ENCODE measurements at regions not wholly inside any gene's neighbourhood (a gene's known extent, or its start where the extent isn't known, plus 50 kb on each side); places are given as distances from the start of the nearest gene placed in this dataset.
"Not testable (repeated sequence)": the region's sequence is repeated elsewhere in the genome, so short reads cannot be mapped to it uniquely, and the experiment has no call there.

GRCh38 chr7:109639561-109639960 is 1069.9 kb downstream of the DNAJB9 start:
- H3K27ac ChIP-seq: no peak overlapping the region
- H3K4me3 ChIP-seq: no peak overlapping the region
- TF ChIP-seq POLR2A (IDR thresholded peaks at IDR 0.05) (no peak), EP300 (IDR thresholded peaks at IDR 0.05) (no peak)
- TF ChIP-seq, protein P1, sequence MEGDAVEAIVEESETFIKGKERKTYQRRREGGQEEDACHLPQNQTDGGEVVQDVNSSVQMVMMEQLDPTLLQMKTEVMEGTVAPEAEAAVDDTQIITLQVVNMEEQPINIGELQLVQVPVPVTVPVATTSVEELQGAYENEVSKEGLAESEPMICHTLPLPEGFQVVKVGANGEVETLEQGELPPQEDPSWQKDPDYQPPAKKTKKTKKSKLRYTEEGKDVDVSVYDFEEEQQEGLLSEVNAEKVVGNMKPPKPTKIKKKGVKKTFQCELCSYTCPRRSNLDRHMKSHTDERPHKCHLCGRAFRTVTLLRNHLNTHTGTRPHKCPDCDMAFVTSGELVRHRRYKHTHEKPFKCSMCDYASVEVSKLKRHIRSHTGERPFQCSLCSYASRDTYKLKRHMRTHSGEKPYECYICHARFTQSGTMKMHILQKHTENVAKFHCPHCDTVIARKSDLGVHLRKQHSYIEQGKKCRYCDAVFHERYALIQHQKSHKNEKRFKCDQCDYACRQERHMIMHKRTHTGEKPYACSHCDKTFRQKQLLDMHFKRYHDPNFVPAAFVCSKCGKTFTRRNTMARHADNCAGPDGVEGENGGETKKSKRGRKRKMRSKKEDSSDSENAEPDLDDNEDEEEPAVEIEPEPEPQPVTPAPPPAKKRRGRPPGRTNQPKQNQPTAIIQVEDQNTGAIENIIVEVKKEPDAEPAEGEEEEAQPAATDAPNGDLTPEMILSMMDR (IDR thresholded peaks at IDR 0.05): no peak
- no peaks in the 10 kb centered on the region for H3K4me1 ChIP-seq
- H3K36me3 ChIP-seq: no peaks in the 10 kb centered on the region
- no peak for DNase-seq (ENCODE audit: low spot score in 2 of 2)
- H3K9me3 ChIP-seq: no peaks in the 10 kb centered on the region
- no peaks in the 10 kb centered on the region for H3K27me3 ChIP-seq

DNA sequence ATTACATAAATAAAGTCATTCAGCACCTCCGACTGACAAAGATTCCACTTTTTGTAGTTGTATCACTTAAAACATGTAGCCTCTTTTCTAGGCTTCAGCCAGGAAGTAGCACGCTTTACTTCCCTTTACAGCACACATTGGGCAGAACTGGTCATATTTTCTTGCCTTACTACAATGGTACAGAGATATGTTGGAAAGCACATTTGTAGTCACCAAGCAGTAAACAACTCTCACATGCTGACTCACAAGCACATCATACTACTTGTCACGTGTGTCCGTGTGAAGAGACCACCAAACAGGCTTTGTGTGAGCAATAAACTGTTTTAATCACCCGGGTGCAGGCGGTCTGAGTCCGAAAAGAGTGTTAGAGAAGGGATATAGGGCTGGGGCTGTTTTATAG is 1071.8 kb downstream of the DNAJB9 start:
- H3K4me1 ChIP-seq: no peaks in the 10 kb centered on the region
- no peak overlapping the region for H3K27ac ChIP-seq
- H3K27me3 ChIP-seq: no peaks in the 10 kb centered on the region
- H3K4me3 ChIP-seq: no peak overlapping the region
- WGBS, 2 donors: 75 to 76% methylated on average over 7 of the region's 7 CpGs
- no peaks in the 10 kb centered on the region for H3K9me3 ChIP-seq
- DNase-seq (ENCODE audit: low spot score in 2 of 2): no peak
- H3K36me3 ChIP-seq: no peaks in the 10 kb centered on the region
- TF ChIP-seq, protein P1 (IDR thresholded peaks at IDR 0.05): no peak
- TF ChIP-seq POLR2A (IDR thresholded peaks at IDR 0.05) (no peak), EP300 (IDR thresholded peaks at IDR 0.05) (no peak)

GRCh38 chr7:109646124-109646523 is 1076.5 kb downstream of the DNAJB9 start:
- WGBS, 2 donors: 86 to 89% methylated on average over 7 of the region's 7 CpGs
- no peak for TF ChIP-seq POLR2A (IDR thresholded peaks at IDR 0.05)
- no peak for TF ChIP-seq EP300 (IDR thresholded peaks at IDR 0.05)
- TF ChIP-seq, protein P1 (IDR thresholded peaks at IDR 0.05): no peak
- no peaks in the 10 kb centered on the region for H3K4me1 ChIP-seq
- no peak for DNase-seq (ENCODE audit: low spot score in 2 of 2)
- H3K36me3 ChIP-seq: no peaks in the 10 kb centered on the region
- no peaks in the 10 kb centered on the region for H3K27me3 ChIP-seq
- H3K4me3 ChIP-seq: no peak overlapping the region
- no peak overlapping the region for H3K27ac ChIP-seq
- no peaks in the 10 kb centered on the region for H3K9me3 ChIP-seq

- not testable (repeated sequence) for H3K9me3 ChIP-seq; H3K36me3 ChIP-seq; H3K27me3 ChIP-seq; H3K4me3 ChIP-seq; DNase-seq (ENCODE audit: low spot score in 2 of 2); H3K27ac ChIP-seq; H3K4me1 ChIP-seq
- 83 to 94% methylated on average over 5 of the region's 5 CpGs for WGBS, 2 donors
Measured at GRCh38 chr7:109646594-109646993, 1076.9 kb downstream of the DNAJB9 start.

DNA sequence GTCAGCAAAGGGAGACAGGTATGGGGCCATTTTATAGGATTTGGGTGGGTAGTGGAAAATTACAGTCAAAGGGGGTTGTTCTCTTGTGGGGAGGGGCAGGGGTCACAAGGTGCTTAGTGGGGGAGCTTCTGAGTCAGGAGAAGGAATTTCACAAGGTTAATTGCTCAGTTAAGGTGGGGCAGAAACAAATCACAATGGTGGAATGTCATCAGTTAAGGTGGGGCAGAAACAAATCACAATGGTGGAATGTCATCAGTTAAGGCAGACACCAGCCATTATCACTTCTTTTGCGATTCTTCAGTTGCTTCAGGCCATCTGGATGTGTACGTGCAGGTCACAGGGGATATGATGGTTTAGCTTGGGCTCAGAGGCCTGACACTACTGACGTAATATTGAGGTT is 1077.6 kb downstream of the DNAJB9 start:
- not testable (repeated sequence) for H3K4me1 ChIP-seq; H3K4me3 ChIP-seq; H3K27me3 ChIP-seq; H3K27ac ChIP-seq; H3K9me3 ChIP-seq; H3K36me3 ChIP-seq; DNase-seq (ENCODE audit: low spot score in 2 of 2)
- WGBS, 2 donors: 68 to 83% methylated on average over 3 of the region's 3 CpGs

- no peak for DNase-seq (ENCODE audit: low spot score in 2 of 2)
- H3K36me3 ChIP-seq: no peaks in the 10 kb centered on the region
- no peaks in the 10 kb centered on the region for H3K9me3 ChIP-seq
- no peaks in the 10 kb centered on the region for H3K4me1 ChIP-seq
- no peak overlapping the region for H3K4me3 ChIP-seq
- H3K27ac ChIP-seq: no peak overlapping the region
- WGBS, 2 donors: 69 to 73% methylated on average over 2 of the region's 2 CpGs
- TF ChIP-seq, protein P1 (IDR thresholded peaks at IDR 0.05): no peak
- TF ChIP-seq EP300 (IDR thresholded peaks at IDR 0.05) (no peak), POLR2A (IDR thresholded peaks at IDR 0.05) (no peak)
- H3K27me3 ChIP-seq: no peaks in the 10 kb centered on the region
Measured at GRCh38 chr7:109659261-109659660, 1089.6 kb downstream of the DNAJB9 start.
